ENCODE measurements at regions not wholly inside any gene's neighbourhood (a gene's known extent, or its start where the extent isn't known, plus 50 kb on each side); places are given as distances from the start of the nearest gene placed in this dataset.

DNA sequence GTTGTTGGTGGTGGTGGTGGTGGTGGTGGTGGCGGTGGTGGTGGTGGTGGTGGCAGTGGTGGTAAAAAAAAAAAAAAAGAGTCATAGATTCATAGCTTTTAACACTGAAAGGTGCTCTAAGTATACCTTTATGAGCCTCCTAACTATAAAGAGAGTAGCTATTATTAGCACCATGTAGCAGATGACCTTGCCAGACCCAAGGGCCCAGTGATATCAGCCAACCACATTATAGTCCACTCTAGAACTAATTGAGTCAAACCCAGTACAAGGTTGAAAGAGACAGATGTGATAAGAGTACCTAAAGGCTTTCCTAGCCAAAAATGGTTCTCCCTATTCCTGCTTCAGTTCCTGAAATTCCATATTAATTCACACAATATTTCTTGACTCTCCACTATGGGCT, 245.3 kb downstream of the HACE1 start:
- DNase-seq (ENCODE audit: low spot score): no peak

DNA sequence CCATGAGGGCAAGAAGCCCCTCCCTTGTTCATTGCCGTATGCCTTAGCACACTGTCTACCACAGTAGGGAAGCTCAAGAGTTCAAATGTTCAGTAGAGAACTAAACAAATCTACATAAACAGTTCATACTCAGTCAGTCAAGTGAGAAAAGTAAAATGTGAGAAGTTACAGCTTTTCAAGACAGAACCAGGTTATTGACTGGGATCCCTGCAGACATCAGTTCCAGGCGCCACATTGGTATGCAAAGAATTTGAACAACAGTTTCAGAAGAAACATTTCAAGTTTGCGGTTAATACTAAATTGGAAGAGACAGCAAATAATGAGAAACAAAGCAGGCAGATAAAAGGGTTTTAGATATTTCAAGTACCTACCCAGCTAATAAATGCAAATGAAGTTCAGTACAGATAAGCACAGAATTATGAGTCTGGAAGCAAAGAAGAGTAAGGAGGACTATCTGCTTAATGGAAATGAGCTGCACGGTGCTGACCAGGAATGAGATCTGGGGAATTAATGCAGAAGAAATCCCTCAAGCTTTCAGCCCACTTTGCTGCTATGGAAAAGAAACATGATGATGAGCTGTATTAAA, 246.2 kb downstream of the HACE1 start:
- no peak for DNase-seq (ENCODE audit: low spot score)

DNA sequence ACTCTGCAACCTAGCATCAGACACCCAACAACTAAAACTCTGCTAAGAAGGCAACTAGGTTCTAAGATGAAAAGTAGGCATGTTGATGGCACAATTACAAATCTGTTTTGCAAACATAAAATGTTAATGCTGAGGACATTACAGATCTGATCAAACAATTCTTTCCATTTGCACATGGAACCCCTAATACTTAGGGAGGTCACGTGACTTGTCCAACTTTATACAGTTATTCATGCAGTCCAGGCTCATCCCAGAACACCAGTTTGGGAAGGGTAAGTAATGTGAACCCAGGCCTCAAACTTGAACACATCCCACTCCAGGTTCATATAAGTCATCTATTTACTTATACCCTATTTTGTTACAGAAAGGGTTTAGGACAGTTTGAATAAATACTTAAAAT, 247.2 kb downstream of the HACE1 start:
- no peak for DNase-seq (ENCODE audit: low spot score)

DNA sequence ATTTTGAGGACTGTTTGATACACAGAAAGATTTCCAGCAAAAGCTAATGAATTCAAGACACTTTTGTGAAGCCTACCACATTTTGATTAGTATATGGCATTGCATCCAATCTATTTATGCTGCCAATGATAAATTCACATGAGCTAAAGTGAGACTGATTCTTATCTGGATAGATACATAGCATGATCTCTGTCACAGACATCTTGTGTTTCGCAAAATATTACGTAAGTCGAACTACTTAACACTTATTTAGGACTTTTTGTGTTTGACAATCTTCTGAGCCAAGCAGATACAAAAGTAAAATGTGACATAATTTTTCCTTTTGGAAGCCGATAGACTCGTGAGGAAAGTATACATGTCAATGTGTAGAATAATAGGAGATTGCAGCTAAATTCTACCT, 251.6 kb downstream of the HACE1 start:
- DNase-seq (ENCODE audit: low spot score): no peak

DNA sequence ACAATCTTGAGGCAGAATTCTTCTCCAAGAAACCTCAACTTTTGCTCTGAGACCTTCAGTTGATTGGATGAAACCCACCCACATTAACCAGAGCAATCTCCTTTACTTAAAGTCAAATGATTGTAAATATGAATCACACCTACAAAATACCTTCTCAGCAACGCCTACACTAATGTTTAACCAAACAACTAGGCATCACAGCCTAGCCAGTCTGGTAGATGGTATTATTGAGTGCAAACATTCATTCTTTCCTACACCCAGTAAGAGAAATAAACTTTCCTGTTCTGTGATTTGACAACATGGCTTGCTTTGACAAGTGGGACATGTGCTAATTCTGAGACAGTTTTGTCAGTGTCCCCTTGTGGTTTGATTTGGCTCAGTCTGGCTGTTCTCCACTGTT, 252.2 kb downstream of the HACE1 start:
- DNase-seq (ENCODE audit: low spot score): no peak

DNA sequence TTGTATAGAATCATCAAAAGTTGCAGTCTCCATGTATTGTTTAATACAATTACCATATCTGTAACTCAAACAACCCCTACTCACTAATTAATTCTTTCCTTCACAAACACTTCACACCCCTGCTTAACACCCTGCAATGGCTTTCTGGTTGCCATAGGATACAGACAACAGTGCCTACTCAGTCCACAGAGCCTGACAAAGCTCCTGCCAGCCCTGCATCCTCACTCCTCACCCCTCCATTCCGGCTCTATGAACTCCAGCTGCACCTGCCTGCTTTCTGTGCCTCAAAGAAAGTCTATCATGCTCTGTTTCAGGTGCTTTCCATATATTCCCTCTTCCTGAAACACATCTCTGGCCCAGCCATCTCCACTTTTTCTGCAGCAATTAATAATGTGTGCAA, 253.4 kb downstream of the HACE1 start:
- DNase-seq (ENCODE audit: low spot score): peak; percentile 44

DNA sequence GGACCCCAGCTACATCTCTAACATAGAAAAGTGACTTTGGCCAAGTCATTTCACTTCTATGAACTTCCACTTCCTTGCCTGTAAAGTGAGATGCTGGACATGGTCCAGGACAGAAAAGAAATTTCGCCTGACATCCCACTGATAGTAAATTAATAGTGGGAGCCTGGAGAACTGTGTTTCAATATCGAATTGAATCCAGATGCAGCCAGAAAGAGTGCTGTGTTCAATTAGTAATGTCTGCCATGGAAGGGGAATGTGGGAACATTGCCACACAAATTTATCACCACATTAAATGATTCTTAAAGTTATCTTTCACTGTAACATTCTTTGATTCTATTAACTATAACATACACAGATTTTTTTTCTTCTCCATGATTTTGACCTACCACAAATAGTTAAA, 255.0 kb downstream of the HACE1 start:
- no peak for DNase-seq (ENCODE audit: low spot score)

DNA sequence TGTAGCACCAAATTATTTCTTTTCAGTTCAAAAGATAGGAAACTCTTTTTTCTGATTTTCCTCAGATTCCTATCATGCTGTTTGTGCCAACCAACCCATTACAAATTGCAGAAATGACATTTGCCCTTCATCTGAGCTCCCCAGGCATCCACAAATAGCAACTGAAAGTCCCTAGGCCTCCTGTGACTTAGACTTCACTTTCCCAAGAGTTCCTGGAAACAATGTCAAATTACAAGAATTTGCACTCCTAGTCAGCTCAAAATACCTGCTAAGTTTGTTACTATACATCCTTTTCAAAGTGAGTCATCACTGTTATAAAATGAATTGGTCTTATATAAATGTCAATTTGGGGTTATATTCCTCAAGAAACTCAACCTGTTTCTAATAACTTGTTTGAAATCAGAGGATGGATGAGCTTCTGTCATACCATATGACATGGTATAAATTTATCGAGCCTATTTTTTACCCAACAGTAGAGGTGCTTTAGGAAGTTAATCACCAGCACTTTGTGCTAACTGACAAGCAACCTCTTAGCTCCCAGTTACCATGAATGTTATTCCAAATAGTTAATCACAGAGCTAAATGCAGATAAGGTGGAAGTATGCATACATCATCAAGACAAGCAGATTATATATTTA, 256.5 kb downstream of the HACE1 start:
- DNase-seq (ENCODE audit: low spot score): no peak

DNA sequence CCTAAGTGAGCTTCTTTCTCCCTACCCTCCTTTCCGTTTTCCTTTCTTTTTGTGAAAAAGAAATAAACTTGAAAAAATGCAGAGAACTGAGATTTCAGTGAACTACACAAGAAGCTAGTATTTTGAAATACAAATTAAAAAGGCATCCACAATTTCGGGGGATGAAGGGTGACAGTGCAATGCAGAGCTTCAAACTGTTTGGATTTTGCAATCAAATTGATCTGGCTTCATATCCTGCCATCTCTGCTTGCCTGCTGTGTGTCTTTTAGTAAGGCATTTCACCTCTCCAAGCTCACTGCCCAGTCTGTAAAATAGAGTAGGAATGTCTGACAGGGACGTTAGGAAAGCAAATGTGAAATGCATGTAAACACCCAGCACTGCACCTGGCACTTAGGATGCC, 258.0 kb downstream of the HACE1 start:
- DNase-seq (ENCODE audit: low spot score): no peak

DNA sequence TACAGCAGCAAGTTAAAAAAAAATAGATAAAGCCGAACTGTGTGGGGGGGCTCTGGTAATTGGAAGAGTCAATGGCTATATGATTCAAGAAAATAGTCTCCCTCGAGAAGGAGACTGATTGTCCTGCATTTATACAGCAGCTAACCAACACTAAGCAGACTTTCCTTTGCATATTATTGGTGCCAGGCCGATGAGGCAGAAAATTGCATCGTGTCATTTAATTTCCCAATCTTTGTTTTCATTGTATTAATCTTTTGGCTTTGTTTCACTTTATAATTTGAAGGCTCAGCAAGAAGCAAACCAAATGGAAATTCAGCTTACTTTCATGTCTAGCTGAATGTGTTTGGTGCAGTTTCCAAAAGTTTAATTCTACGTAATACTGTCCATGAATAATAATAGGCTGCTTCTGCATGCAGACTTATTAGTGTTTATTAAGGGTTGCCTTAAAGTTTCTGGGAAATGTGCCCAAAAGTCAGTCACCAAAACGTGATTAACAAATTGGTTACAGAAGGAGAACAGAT, 258.5 kb downstream of the HACE1 start:
- no peak for DNase-seq (ENCODE audit: low spot score)

DNA sequence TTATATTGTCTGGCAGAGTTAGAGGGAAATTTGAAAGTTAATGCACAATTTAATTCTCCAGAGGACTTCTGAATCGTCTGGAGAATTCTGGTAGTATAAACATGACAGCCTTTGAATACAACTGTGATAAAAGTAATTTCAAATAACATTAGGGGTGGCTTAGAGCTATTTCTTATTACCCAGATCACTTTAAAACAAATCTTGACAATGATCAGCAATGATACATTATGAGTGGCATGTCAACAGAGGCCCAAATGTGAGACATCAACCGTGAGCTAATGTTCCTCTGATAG, 259.1 kb downstream of the HACE1 start:
- DNase-seq (ENCODE audit: low spot score): no peak

DNA sequence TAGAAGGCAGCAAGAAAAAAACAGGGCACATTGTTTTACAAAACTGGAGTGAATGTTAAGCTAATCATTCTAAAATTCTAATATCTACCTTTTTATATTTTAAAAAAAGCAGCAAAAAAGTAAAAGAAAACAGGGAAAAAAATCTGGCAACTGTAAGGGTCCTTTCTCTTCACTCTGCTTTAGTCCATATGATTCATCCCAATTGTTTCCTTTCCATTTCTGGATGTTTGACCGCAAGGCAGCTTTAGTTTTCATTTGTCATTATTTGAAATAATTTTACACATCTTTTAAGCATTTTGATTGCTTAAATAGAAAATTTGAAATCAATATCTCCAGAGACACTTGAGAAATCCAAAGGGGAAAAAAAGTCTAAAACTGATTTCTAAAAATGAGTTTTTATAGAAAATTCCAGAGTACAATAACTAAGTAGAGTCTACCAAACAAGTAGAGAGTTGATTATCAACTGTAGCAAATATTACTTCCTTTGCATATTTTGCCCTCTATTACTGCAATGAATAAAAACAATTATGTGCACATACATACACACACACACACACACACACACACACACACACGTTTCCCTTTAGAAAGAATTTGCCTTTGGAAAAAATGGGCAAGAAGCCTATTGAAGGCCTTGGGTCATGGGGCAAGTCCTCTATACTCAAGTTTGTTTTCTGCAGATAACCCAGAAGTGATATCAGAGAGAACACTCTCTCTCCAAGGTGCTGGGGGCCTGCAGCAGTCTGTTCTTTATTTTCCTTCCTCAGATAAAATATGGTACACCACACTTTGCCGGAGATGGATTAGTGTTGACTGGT, 259.7 kb downstream of the HACE1 start:
- DNase-seq (ENCODE audit: low spot score): no peak

DNA sequence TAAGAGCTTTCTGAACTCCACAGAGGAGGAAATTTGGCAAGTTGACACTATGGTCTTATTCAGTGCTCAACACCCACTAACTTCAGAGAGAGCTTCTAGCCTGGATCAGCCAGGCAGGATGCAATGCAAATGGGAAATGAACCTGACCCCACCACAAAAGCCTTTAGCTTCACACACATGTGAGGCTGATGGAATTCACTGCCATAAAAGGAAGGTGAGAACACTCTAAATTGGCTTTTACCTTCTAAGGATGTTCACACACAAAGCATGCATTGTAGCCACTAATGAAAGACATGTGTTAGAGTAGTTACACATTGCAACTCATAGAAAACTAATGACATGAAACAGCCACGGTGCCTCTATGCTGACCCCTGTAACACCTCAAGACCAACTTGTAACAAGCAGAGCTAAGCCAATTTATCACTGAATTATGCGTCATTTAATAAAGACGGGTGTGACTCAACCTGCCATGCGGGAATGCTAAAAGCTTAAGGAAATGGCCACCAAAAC, 262.1 kb downstream of the HACE1 start:
- DNase-seq (ENCODE audit: low spot score): no peak

DNA sequence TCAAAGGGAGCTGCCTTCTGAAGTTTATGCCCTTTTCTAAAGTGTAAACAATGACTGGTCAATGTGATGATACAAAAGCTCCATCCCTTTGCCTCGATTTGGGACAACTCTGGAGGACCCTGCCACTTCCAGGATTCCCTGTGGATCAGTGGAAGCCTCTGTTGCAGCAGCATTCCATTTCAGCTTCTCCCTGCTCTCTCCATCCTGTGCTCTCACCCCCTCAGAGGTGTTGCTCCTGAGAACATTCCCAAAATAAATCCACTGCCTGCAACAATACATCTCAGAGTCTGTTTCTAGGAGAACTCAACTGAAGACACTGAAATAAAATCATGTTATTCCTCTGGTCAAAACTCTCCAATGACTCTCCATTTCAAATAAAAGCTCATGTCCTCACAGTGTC, 263.6 kb downstream of the HACE1 start:
- DNase-seq (ENCODE audit: low spot score): no peak

DNA sequence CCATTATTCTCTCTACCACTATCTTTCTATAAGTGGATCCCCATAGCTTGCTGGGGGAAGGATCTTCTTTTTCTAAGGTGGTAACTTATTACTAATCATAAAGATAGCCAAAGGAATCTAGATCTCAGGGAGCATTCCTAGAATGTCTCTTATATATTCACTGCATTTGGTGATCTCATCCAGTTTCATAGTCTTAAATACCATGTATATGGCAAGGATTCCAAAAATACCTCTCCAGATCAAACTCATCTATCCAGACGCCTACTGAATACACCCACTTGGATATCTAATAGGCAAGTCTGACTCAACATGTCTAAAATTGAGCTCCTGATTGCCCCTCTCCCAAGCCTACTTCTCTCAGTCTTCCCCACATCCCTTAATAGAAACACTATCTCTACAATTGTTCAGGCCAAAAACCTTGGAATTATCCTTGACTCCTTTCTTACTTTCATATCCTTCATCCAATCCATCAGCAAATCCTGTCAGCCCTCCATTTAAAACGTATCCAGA, 264.4 kb downstream of the HACE1 start:
- DNase-seq (ENCODE audit: low spot score): no peak

DNA sequence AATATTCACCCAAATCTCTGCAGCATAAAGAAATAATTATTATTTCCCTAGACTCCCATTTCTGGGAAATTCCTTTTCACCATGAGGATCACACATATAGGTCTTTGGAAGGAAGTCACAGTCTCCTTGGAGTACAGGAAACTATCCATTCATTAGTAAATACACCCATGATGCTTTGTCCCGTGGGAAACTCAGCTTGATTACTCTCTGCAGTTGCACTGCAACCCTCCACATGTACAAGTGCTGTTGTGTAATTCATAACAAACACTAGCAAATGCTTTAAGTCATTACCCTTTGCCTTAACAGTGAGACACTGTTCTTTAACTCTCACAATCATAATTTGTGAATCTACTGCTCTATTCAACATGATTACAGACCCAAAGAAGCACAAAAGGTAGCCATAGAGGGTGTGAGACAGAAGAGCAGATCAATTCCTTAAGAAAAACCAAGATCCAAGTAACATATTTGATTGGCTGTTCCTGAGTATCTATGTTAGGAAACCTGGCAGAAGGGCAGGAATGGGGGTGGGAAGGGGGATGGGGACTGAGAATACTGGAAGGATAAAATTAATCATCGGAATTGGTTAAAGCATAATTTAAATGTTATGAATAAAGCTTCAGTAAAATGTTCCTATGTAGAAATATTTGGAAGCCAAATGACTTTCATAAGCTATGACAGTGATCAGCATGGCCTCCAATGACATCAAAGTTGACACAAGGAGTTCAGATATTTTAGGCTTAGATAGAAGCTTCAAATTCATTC, 268.0 kb downstream of the HACE1 start:
- no peak for DNase-seq (ENCODE audit: low spot score)

DNA sequence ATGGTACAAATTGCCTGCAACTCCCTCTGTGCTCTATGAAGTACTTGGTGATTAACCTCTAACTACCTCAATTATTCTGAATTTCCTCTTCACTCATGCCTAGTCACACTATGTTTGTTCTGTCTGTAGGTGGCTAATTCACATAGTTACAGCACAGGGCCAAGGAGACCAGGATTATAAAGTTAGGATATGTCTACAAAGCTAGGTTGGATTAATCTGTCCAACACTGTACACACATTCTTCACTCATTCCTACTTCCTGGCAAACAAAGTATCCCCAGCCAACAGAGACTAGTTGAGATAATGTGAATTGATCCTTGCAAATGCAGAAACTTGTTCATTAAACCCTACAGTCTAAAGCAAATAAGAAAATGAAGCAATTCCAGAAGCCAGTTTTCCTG, 269.8 kb downstream of the HACE1 start:
- DNase-seq (ENCODE audit: low spot score): no peak

DNA sequence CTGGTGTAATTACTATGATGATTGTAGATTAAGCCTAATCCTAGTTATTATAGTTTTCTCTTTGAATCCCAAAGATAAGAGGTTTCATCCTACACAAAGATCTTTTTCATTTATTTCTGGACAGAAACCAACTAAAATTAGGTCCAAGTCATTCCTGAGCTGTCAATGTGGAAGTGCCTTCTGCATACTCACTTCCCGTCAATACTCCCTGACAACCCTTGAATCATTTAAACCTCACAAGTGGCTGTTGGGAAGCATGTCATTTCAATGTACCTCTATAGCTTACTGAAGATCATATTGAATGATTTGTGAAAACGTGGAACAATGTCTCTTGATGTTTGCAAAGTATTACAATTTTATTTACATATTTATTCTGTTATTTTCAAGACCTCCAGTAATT, 274.1 kb downstream of the HACE1 start:
- no peak for DNase-seq (ENCODE audit: low spot score)

DNA sequence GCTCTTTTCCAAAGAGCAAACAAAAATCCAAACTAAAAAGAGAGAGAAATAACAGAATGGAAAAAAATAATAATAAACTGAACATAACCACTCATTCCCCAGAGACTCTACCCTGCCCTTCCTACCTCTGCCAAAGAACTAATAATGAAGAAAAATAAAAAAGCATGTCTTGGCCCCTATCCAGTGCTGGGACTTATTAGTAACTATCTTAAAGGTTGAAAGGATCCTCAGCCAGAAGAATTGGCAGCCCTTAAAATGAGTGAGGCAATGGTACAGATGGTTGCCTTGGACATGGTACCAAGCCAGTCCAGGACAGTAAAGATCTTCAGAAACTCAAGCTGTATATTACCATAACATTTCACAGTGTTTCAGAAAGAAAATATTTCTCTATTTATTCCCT, 279.3 kb downstream of the HACE1 start:
- DNase-seq (ENCODE audit: low spot score): no peak

DNA sequence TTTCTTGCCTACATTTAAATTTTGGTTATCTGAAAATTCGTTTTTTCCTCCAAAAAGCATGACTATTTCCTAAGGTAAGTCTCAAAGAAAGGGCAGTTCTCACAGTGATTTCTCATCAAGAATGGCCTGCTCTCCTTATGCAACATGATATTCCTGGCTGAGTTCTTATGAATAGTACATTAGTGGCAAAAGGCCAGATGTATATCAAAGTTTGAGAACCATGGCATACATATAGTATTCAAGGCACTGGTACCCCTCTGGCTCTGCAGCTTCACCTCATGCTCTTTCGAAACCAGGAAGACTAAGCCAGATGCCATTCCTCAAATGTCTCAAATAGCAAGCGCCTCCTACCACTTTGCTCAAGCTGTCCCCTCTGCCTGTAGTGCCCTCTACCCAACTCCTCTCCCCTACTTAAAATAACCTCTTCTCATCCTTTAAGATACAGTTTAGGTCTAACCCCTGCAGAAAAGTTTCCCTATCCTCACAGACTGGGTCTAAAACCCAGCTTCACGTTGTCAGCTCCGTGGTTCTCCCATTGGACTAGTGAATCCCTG, 280.3 kb downstream of the HACE1 start:
- DNase-seq (ENCODE audit: low spot score): no peak

DNA sequence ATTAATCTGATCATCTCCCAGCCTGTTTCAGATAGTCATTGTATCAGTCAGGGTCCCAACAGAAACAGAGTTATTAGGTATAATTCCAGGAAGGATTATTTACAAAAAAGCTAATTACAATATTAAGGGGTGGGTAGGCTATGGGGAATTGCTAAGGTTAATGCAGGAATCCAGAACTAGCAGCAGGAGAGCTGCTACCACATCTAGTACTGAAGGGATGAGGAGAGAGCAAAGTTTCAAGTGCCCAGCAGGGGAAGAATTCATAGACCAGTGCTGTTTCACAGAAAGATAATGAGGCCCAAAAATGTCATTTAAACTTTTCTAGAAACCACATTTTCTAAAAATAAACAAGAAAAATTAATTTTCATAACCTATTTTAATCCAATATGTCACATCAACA, 284.2 kb downstream of the HACE1 start:
- no peak for DNase-seq (ENCODE audit: low spot score)

DNA sequence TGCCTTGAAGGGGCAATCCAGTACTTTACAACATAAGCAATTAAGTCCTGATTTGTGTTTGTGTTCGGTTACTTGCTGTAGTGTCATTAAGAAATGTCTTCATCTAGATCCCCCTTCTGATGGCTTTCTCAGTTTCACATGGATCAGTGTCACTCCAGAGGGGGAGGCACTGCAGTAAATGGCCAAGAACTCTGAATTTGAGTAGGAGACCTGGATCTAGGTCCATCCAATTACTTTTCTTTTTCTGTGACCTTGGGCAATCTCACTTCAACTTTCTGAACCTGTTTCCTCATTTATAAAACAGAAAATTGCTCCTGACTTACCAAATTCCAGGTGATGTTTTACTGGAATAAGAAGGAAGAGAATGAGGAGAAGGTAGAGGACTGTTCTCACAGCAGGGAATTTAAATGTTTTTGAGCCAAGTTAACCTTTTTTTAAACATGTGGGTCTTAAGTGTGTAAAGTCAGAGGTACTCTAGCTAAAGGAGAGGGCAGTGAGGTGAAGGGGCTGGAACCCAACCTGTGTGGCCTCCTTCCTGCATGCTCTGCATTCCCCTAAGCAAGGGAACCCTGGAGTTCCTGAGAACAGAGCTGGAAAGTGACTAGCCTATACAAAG, 285.5 kb downstream of the HACE1 start:
- DNase-seq (ENCODE audit: low spot score): no peak
